HL-60/S4 (cell line): ENCODE measurements at regions not wholly inside any gene's neighbourhood (a gene's known extent, or its start where the extent isn't known, plus 50 kb on each side); places are given as distances from the start of the nearest gene placed in this dataset.

Experiments
- in situ Hi-C: fragments of 300-500 bp; cut with MboI; formaldehyde crosslinking; loops from 2 replicates; pipeline ENCODE4 v1.14.3; 2022; ENCODE audit warnings: low sequenced_read_pairs

DNA sequence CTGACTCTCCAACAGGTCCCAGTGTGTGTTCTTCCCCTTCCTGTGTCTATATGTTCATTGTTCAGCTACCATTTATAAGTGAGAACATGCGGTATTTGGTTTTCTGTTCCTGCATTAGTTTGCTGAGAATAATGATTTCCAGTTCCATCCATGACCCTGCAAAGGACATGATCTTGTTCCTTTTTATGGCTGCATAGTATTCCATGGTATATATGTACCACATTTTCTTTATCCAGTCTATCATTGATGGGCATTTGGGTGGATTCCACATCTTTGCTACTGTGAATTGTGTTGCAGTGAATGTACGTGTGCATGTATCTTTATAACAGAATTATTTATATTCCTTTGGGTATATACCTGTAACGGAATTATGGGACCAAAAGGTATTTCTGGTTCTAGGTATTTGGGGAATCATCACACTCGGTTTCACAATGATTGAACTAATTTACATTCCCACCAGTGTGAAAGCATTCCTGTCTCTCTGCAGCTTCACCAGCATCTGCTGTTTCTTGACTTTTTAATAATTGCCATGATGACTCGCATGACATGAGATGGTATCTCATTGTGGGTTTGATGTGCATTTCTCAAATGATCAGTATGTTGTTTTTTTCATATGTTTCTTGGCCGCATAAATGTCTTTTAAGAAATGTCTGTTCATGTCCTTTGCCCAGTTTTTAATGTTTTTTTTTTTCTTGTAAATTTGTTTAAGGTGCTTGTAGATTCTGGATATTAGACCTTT is 60.2 kb downstream of the LSMEM1 start:
- in situ Hi-C loops: loop anchor here (25.0 kb wide), 1 partner anchor 871 kb away; no protein-coding TSS in a partner anchor

DNA sequence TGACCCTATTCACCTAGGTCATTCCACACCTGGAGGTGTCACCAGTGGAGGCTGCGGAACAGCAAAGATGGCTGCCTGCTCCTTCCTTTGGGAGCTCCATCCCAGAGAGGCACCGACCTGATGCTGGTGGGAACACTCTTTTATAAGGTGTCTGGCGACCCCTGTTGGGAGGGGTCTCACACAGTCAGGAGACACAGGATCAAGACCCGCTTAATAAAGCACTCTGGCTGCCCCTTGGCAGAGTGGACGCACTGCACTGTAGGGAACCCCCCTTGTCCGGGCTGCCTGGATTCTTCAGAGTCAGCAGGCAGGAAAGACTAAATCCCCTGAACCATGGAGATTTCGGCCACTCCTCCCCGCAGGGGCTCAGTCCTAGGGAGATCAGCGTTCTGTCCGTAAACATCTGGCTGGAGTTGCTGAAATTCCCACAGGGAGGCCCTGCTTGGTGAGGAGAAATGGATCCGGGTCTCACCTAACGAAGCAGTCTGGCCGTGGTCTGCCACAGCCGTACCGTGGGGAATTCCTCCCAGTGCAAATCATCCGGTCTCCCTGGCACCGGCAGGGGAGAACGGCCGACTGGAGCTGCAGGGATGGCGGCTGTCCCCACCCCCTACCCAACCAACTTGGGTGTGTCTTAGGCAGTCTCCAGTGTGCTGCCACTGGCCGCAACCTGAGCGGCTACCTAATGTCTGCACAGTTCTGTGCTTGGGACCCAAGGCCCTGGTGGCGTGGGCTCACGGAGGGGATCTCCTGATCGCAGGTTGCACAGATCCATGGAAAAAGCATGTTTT is 66.1 kb downstream of the LSMEM1 start:
- in situ Hi-C loops: loop anchor here (25.0 kb wide), 1 partner anchor 865 kb away; no protein-coding TSS in a partner anchor

DNA sequence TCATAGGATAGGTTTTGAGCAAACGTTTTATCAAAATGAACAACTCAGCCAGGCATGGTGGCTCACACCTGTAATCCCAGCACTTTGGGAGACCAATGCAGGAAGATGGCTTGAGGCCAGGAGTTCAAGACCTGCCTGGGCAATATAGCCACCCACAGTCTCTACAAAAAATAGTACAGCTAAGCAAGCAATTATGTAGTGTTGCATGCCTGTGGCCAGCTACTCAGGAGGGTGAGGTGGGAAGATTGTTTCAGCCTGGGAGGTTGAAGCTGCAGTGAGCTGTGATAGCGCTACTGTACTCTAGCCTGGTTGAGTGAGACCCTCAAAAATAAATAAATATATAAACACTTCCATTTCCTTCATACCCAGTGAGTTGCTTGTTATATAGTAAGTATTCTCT is 67.1 kb downstream of the LSMEM1 start:
- in situ Hi-C loops: loop anchor here (25.0 kb wide), 1 partner anchor 864 kb away; no protein-coding TSS in a partner anchor

DNA sequence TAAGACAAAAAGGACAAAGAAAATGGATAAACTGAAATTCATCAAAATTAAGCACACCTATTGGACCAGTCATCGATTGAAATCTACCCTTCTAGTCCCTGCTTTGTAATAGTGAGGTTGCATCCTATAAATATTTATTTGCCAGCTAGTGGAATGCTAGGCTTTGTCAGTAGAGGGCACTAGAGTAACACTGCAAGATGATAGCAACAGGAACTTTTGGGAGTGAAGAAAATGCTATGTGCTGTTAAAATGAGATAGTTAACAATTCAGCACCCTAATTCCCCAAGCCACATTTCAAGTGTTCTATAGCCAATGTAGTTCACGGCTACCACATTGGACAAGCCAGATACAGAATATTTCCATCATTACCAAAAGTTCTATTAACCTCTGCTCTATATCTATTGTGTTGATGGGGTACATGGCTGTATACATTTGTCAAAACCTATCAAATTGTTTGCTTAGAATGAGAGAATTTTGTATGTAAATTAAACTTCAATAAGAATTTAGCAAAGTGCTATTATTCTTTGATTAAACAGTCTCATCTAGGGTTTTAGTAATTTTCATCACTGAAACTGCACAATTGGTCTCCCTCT is 69.8 kb downstream of the LSMEM1 start:
- in situ Hi-C loops: loop anchor here (10.0 kb wide), 1 partner anchor 354 kb away; no protein-coding TSS in a partner anchor

DNA sequence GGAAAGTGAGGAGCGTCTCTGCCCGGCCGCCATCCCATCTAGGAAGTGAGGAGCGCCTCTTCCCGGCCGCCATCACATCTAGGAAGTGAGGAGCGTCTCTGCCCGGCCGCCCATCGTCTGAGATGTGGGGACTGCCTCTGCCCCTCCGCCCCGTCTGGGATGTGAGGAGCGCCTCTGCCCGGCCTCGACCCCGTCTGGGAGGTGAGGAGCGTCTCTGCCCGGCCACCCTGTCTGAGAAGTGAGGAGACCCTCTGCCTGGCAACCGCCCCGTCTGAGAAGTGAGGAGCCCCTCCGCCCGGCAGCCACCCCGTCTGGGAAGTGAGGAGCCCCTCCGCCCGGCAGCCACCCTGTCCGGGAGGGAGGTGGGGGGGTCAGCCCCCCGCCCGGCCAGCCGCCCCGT is 70.7 kb downstream of the LSMEM1 start:
- in situ Hi-C loops: loop anchor here (10.0 kb wide), 1 partner anchor 353 kb away; no protein-coding TSS in a partner anchor

DNA sequence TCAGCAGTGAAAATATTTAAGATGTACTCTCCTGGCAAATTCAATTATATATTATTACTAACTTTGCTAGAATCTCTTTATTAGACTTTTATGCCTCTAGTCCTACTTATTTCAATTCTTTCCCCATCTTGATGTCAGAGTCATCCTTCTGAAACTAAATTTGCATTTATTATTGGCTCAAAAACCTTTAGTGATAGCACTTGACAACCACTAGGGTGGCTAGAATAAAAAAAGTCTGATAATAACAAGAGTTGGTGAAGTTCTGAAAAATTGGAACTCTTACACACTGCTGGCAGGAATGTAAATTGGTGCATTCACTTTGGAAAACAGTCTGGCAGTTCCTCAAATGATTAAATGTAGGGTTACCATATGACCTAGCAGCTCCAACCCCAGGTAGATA is 73.8 kb downstream of the LSMEM1 start:
- in situ Hi-C loops: loop anchor here (10.0 kb wide), 1 partner anchor 350 kb away; no protein-coding TSS in a partner anchor

DNA sequence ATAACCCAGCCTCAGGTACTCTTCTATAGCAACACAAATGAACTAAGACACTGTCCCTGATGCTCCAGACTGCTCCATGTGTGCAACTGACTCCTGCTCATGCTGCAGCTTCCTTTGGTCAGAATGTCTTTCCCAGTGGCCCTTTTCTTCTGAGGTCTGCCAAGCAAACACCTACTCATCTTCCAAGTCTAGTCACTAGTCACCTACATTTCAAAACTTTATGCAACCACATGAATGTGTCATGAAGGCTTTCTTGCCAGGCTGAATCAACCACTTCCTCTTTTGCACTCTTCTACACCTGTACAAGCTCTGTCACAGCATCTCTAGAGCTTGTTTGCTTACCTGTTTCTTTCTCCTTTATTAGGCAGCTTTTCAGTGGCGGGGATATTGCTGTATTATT is 75.8 kb downstream of the LSMEM1 start:
- in situ Hi-C loops: loop anchor here (10.0 kb wide), 1 partner anchor 348 kb away; no protein-coding TSS in a partner anchor

DNA sequence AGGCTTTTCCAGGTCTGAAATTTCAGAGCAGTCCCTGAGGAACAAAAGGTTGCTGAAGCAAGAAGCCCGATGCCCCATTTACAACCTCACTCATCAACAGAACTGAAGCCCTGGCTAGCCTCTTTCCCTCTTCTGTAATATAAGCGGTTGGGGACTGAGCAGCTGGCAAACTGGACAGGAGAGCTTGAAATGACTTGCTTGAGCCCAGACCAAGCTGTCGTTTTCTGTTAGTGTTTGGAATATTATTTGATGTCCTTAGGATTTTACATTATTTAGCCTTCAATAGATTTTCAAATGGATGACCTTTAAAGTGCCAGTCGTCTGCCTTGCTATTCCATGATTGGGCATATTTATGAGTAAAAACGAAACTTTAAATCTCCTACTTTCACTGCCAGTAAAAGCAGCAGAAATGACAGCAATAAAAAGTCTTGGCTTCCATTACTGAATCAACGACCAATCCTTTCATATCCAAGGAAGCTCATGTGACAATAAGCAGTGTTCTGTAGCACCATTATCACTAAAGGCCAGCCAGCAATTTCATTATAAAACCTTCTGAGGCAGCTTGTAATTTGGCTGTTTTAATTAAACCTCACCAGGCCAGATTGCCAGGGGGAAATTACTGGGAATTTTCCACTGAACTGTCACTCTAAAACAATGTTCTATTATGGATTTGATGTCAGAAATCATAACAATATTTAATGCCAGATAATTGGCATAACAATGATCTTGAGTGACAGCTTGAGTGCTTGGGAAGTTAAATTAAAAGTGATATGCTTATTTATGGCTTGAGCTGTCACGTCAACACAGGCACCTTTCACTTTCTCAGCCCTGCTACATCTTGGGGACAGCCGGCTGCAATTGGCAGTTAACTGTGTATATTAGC is 85.9 kb downstream of the LSMEM1 start:
- in situ Hi-C loops: no loop called here

DNA sequence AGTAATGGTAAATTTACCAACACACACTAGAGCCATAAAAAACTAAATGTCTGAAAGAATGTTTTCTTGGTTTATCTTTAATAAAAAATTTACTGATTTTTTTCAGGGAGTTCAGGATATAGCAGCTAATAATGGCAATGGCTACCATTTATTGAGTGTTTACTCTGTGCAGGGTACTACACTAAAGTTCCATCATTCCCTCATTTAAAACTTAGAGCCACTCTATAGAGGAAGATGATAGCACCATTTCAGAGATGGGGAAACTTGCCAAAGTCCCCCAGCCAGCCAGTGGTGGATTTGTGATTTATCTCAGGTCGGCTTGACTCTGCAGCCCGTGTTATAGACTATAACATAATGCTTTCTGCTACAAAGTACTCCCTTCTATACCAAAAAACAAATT is 86.6 kb downstream of the LSMEM1 start:
- in situ Hi-C loops: no loop called here

DNA sequence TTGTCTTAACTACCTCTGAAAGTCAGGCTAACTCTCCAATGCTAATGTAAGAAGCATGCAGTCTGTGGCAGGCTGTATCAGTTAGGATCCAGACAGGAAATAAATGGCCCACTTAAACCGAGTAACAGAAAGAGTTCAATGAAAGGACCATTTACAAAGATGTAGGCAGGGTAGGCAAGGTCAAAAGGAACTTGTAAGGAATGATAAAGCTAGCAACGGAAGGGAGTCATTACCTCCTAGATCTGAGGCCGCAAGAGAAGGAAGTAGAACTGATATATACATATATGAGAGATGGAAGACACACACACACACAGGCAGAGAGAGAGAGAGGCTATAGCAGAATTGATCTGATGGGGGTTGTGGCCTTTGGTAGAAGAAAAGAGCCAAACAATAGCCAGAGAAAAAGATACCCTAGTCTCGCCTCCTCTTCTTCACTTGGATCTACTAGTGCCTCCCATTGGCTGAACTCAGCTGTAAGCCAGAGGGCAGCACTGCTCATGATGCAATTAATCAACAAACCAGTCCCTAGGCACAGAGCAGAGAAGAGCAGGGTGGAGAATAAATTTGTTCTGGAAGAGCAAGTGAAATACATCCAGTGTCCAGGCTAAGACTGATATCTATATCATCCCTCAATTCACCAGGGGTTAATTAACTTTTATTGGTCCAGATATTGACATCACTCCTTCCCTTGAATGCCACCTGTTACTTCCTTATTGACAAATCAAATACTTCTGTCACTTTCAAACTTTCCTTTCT is 91.2 kb downstream of the LSMEM1 start:
- in situ Hi-C loops: no loop called here

DNA sequence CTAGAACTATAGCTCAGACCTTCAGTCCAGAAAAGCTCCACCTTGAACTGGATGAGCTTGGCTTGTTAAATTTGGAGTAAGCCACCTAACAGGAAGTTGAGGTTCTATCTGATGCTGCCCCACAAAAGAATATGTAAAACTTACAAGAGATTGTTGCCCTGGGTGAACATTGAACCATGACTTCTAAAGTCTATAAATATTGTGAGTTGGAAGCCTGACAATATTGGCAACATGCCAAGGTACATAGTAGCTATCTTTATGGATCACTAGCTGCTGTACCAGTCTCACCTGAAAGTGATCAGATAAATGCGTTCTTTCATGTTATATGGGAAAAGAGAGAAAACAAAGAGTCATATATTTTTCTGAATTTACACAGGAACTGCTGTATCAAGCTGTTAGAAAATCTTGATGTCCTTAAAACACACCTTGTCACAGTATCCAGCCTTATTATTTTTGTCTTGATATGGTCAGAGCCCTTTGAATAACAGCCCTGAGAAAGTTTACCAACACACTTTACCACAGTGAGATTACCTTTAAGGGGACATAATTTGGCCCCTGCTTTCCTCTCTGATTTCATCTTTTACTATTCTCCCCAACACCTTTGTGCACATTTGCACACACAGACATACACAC is 92.0 kb downstream of the LSMEM1 start:
- in situ Hi-C loops: no loop called here

DNA sequence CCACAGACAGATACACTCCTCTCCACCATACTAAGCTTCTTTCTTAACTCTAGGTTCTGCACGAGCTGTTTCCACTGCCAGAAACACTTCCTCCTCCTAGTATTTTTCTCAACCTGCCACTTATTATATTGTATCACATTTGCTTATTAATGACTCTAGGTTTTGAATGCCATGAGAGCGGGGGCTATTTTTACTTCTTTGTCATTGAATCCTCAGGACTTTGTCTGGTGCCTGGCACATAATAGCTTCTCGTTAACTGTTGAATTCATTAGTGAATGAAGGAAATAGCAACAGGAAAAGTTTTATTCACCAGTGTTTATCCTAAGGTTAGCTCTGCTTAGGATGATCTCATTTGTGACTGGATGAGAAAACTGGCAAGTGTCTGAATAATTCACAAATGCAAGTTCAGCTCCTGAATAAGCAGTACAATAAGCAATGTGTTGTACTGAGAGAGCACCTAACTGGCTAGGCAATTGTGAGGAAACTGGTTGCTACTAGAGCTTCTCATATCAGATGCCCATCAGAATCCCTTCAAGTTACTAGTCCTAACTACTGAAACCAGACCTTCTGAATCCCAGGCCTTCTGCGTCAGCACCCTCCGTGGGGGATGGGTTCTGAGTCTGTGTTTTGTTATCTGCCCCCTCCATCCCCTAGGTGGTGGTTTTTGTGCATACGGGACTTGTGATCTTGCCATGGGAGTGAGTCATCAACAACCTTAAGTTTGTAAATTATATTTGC is 92.7 kb downstream of the LSMEM1 start:
- in situ Hi-C loops: no loop called here

DNA sequence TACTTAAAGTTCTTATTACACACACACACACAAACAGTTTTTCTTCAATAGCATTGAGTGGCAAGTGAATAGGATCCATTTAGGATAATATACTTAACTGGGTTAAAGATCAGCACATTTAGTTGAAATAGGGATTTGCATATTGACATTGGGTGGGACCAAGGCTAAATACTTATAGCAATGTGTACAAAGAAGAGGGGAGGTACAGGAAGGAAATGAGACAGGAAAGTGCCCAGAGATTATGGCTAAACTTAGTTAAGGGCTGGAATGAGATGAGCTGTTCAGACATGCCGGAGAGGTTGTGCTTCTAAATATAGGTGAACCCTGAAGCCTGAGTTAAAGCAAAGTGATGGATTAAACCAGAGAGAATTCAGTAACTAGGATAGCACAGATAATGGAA is 95.1 kb downstream of the LSMEM1 start:
- in situ Hi-C loops: no loop called here

DNA sequence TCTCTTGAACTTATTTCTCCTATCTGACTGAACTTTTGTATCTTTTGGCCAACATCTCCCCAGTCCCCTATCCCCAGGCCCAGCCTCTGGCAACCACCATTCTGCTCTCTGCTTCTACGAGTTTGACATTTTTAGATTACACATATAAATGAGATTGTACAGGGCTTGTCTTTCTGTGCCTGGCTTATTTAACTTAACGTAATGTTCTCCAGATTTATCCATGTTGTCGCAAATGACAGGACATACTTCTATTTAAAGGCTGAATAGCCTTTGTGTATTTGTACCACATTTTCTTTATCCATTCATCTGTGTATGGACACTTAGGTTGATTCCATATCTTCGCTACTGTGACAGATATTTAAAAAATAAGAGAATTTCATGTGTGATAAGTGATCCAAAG is 98.6 kb downstream of the LSMEM1 start:
- in situ Hi-C loops: no loop called here

DNA sequence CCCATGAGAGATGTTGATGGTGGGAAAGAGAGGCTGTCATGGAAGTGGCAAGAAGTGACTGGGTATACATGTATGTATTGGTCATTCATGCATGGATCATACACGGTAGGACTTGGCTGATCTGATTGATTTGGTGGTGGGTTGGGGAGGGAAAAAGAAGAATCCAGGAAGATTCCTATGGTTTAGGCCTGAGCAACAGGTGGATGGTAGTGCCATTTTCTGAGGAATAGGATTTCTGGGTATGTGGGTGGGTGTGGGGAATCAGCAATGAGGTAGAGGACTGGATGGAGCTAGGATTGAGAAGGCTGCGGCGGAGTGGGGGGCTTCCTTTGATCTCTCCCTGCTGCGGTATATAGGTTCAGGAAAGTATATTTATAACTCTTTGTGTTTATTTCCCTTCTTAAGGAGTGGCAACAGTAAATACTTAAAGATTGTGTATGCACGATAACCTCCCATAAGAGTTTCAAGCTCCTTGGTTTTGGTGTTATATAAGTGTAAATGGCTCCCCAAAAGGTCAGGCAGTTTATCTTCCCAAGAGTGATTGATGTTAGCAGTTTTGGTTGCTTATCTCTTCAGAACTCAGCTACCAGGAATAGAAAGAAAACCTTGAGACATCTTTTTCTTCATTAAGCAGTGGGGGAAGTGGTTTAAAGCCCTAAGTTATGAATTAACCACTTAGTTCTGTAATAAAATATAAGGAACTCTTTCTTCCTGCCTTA is 100.1 kb downstream of the LSMEM1 start:
- in situ Hi-C loops: no loop called here

DNA sequence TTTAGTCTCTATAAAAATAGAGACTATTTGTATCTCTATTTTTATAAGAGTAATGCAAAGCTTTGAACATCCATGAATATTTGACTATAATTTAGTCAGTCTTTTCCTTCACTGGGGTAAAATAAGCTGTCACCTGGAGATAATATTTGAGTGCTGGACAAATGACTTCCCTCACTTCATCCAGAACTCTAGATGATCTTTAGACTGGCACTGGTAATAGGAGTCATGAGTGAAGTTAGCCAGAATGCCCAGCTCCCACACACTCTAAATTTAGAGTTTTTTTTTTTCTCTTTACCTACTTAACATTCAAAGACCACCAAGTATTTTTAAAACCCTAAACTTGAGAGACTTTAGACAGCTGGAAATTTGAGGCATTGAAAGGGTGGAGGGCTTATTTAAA is 100.7 kb downstream of the LSMEM1 start:
- in situ Hi-C loops: no loop called here

DNA sequence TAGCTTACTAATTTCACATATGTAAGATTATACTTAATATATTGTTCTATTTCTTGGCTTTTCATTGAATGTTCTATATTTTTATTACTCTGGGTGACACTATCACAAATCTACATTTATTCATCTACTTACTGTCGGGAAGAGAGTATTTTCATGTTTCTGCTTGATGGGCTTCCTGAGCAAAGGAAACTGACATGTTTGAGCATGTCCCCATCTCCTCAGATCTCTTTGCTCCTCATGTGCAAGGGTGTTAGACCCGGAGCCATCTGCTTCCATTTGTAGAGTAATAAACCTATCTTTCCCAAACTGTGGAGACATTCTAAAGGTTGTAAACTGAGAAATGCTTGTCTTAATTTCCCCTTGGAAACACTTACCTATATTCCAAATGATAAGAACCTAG is 103.5 kb downstream of the LSMEM1 start:
- in situ Hi-C loops: no loop called here

DNA sequence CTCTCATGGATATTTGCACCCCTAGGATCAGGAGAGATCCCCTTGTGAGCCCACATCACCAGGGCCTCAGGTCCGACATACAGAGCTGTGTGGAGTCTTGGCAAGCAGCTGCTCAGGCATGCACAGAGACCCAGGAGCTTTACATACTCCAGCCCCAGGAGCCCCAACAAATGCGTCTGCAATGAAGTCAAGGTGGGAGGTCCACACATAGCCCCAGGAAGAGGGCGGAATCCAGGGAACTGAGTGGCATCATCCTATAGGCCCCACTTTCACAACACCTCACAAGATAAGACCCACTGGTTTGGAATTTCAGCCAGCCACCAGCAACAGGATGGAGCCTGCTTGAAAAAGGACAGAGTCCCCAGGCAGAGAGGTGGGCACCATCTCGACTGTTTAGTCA is 106.7 kb downstream of the LSMEM1 start:
- in situ Hi-C loops: no loop called here
